CD4-positive, alpha-beta T cell (primary cell): ENCODE measurements at regions not wholly inside any gene's neighbourhood (a gene's known extent, or its start where the extent isn't known, plus 50 kb on each side); places are given as distances from the start of the nearest gene placed in this dataset.

Experiments used
- ATAC-seq: fragments of 200-7000 bp; cut with Tn5 transposase; one replicate; pipeline ENCODE4 v1.10.0; 2022; ENCODE audit warnings: mild to moderate bottlenecking; ENCODE audit not compliant: poor library complexity
- CTCF ChIA-PET: fragments of 350-600 bp; sonication (Branson Sonifier 250); formaldehyde crosslinking; loops from one replicate; lab custom pipeline; 2021; ENCODE audit warnings: antibody characterized with exemption, inconsistent platforms; lab: Charles Lee
- POLR2A ChIA-PET: fragments of 350-600 bp; sonication (Branson Sonifier 250); formaldehyde crosslinking; loops from one replicate; lab custom pipeline; 2021; ENCODE audit warnings: antibody characterized with exemption, inconsistent platforms; lab: Charles Lee
- DNase-seq, 14 experiments: peaks; one replicate each; pipeline ENCODE4 v3.0.0-alpha.2; 2013 to 2020; ENCODE audit warnings: mixed read lengths in 2 of 14
- H3K27ac ChIP-seq, 2 donors: one replicate each; pipeline versions ENCODE4 v1.5.1 to v1.7.0; 2013; ENCODE audit warnings: low read length in 2 of 2, low read depth in 1 of 2, mild to moderate bottlenecking in 1 of 2
- H3K27me3 ChIP-seq, 2 experiments: 1 replicate in 1 of 2; 2 replicates in 1 of 2; pipeline versions ENCODE4 v1.6.1 to v1.7.0; 2013; ENCODE audit warnings: low read length in 2 of 2, control low read depth in 1 of 2, mild to moderate bottlenecking in 1 of 2, moderate library complexity in 1 of 2; ENCODE audit not compliant: insufficient read depth in 2 of 2, control insufficient read depth in 1 of 2
- H3K36me3 ChIP-seq: one replicate; pipeline ENCODE4 v1.6.1; 2013; ENCODE audit warnings: low read length, control low read depth; ENCODE audit not compliant: insufficient read depth
- H3K4me1 ChIP-seq: one replicate; pipeline ENCODE4 v1.6.1; 2013; ENCODE audit warnings: low read length, control low read depth; ENCODE audit not compliant: insufficient read depth
- H3K4me3 ChIP-seq: one replicate; pipeline ENCODE4 v1.5.1; 2013; ENCODE audit warnings: mild to moderate bottlenecking, low read length, moderate library complexity
- H3K9me3 ChIP-seq, 2 experiments: 1 replicate in 1 of 2; 2 replicates in 1 of 2; pipeline versions ENCODE4 v1.6.1 to v1.7.0; 2013; ENCODE audit warnings: low read length in 2 of 2, mild to moderate bottlenecking in 2 of 2, control low read depth in 1 of 2, moderate library complexity in 1 of 2; ENCODE audit not compliant: control insufficient read depth in 1 of 2, insufficient read depth in 1 of 2
- H3K27ac Mint-ChIP-seq: one replicate; pipeline ENCODE4 v1.8.0; 2020; ENCODE audit warnings: mixed read lengths
- H3K27me3 Mint-ChIP-seq: one replicate; pipeline ENCODE4 v1.8.0; 2021; ENCODE audit warnings: mixed read lengths
- H3K36me3 Mint-ChIP-seq: one replicate; pipeline ENCODE4 v1.8.0; 2021; ENCODE audit warnings: low read depth, mixed read lengths
- H3K4me1 Mint-ChIP-seq: one replicate; pipeline ENCODE4 v1.8.0; 2021; ENCODE audit warnings: low read depth, mixed read lengths
- H3K4me3 Mint-ChIP-seq: one replicate; pipeline ENCODE4 v1.8.0; 2020; ENCODE audit warnings: mild to moderate bottlenecking, mixed read lengths
- H3K9me3 Mint-ChIP-seq: one replicate; pipeline ENCODE4 v1.8.0; 2020; ENCODE audit warnings: mixed read lengths
- intact Hi-C, 2 experiments: fragments of 100-400 bp; cut with DNase I in 1 of 2; cut with micrococcal nuclease in 1 of 2; formaldehyde crosslinking; loops; one replicate each; pipeline versions ENCODE4 v1.15.1 to v1.9.0; 2023 to 2025; cut with DNase I, micrococcal nuclease
- TF ChIP-seq, protein P1 (sequence below): fragments of 200-600 bp; IDR thresholded peaks from one replicate; pipeline ENCODE4 v1.8.0; 2022; ENCODE audit warnings: antibody characterized with exemption, mild to moderate bottlenecking

GRCh38 chr10:62744136-62744535, 60.4 kb upstream of the ADO start:
- intact Hi-C loops: no loop called here
- Histone ChIP-seq H3K36me3 (no peaks in the 10 kb centered on the region), H3K9me3 (no peaks in the 10 kb centered on the region), H3K4me1 (peaks cover 4% of the 10 kb centered on the region), H3K27ac (no peak overlapping the region), H3K27me3 (no peaks in the 10 kb centered on the region), H3K4me3 (no peak overlapping the region)
- CTCF ChIA-PET: interaction anchor here (1.4 kb wide), 1 partner anchor 9 kb away, joined by 3 read pairs; no protein-coding TSS in a partner anchor
- TF ChIP-seq, protein P1, sequence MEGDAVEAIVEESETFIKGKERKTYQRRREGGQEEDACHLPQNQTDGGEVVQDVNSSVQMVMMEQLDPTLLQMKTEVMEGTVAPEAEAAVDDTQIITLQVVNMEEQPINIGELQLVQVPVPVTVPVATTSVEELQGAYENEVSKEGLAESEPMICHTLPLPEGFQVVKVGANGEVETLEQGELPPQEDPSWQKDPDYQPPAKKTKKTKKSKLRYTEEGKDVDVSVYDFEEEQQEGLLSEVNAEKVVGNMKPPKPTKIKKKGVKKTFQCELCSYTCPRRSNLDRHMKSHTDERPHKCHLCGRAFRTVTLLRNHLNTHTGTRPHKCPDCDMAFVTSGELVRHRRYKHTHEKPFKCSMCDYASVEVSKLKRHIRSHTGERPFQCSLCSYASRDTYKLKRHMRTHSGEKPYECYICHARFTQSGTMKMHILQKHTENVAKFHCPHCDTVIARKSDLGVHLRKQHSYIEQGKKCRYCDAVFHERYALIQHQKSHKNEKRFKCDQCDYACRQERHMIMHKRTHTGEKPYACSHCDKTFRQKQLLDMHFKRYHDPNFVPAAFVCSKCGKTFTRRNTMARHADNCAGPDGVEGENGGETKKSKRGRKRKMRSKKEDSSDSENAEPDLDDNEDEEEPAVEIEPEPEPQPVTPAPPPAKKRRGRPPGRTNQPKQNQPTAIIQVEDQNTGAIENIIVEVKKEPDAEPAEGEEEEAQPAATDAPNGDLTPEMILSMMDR: no peak
- H3K27ac Mint-ChIP-seq: no peak overlapping the region
- DNase-seq (peak in 1 of 14 experiments; percentile 24), ATAC-seq (no peak)
- H3K4me3 Mint-ChIP-seq: no peak overlapping the region
- H3K4me1 Mint-ChIP-seq: peaks cover 18% of the 10 kb centered on the region
- H3K36me3 Mint-ChIP-seq: no peaks in the 10 kb centered on the region
- POLR2A ChIA-PET: interaction anchor here (1.3 kb wide), 1 partner anchor 11 kb away, joined by 8 read pairs; no protein-coding TSS in a partner anchor
- no peaks in the 10 kb centered on the region for H3K9me3 Mint-ChIP-seq
- no peaks in the 10 kb centered on the region for H3K27me3 Mint-ChIP-seq

DNA sequence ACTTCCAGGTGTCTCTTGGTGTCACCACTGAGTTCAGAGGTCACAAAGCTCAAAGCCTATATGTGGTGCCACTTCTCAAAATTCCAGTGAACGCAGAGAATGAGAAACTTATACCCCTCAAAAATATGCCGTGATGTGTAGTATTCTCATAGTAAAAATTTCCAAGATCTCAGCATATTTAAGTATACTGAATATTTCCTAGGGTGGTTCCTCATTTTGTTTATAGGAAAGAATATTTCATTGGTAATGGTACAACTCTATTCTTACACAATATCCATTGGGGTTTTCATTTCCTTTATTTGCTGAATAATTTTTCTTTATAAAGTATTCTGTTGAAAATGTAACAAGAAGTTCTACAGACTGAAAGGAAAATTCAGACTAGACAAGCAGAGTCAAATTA, 58.9 kb upstream of the ADO start:
- H3K9me3 ChIP-seq: no peaks in the 10 kb centered on the region
- DNase-seq (no peak), ATAC-seq (no peak)
- TF ChIP-seq, protein P1: no peak
- H3K27ac ChIP-seq: no peak overlapping the region
- POLR2A ChIA-PET: no interaction called here
- H3K4me3 ChIP-seq: no peak overlapping the region
- Mint-ChIP-seq H3K4me3 (no peak overlapping the region), H3K27ac (no peak overlapping the region), H3K27me3 (no peaks in the 10 kb centered on the region), H3K9me3 (no peaks in the 10 kb centered on the region), H3K36me3 (no peaks in the 10 kb centered on the region), H3K4me1 (peaks cover 22% of the 10 kb centered on the region)
- H3K27me3 ChIP-seq: no peaks in the 10 kb centered on the region
- peaks cover 8% of the 10 kb centered on the region for H3K4me1 ChIP-seq
- H3K36me3 ChIP-seq: no peaks in the 10 kb centered on the region
- intact Hi-C loops: no loop called here
- CTCF ChIA-PET: no interaction called here

GRCh38 chr10:62746951-62747729, 57.4 kb upstream of the ADO start:
- H3K27ac Mint-ChIP-seq: no peak overlapping the region
- peaks cover 22% of the 10 kb centered on the region for H3K4me1 Mint-ChIP-seq
- Histone ChIP-seq H3K27me3 (no peaks in the 10 kb centered on the region), H3K27ac (no peak overlapping the region), H3K9me3 (no peaks in the 10 kb centered on the region), H3K4me1 (peaks cover 8% of the 10 kb centered on the region), H3K36me3 (no peaks in the 10 kb centered on the region), H3K4me3 (no peak overlapping the region)
- H3K9me3 Mint-ChIP-seq: no peaks in the 10 kb centered on the region
- DNase-seq: no peak
- no peaks in the 10 kb centered on the region for H3K27me3 Mint-ChIP-seq
- ChIA-PET CTCF (interaction anchor here (1.0 kb wide), 1 partner anchor 12 kb away, joined by 3 read pairs; no protein-coding TSS in a partner anchor), POLR2A (no interaction called here)
- no peak for ATAC-seq
- TF ChIP-seq, protein P1: no peak
- intact Hi-C loops: no loop called here
- H3K36me3 Mint-ChIP-seq: no peaks in the 10 kb centered on the region
- no peak overlapping the region for H3K4me3 Mint-ChIP-seq
